ENCODE measurements at regions not wholly inside any gene's neighbourhood (a gene's known extent, or its start where the extent isn't known, plus 50 kb on each side); places are given as distances from the start of the nearest gene placed in this dataset.

DNA sequence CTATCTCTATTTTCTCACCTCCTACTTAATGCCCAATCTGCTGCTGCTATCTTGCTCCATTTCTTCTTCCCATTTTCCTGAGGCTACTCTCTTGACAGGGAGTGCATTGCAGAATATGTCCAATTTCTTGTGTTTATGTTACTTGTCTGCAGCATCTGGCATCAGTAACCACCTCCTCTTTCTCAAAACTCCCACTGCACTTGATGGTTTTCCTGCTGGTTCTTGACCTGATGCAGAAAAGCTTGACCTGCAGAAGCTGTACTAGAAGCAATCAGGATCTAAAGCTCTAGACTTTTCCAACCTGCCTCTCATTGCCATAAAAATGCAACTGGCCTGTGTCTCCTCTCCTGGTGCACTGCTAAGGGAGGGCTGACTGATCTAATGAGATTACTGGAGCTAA, 287.8 kb downstream of the ZEB1 start:
- no peak for DNase-seq (ENCODE audit: extremely low read depth, insufficient read length)
- no peaks in the 10 kb centered on the region for H3K27me3 ChIP-seq (replicated peaks; ENCODE audit: control insufficient read depth, insufficient read depth, low read length)
- H3K4me3 ChIP-seq (replicated peaks; ENCODE audit: low read depth, low read length): no peak overlapping the region
- TF ChIP-seq, protein P1, sequence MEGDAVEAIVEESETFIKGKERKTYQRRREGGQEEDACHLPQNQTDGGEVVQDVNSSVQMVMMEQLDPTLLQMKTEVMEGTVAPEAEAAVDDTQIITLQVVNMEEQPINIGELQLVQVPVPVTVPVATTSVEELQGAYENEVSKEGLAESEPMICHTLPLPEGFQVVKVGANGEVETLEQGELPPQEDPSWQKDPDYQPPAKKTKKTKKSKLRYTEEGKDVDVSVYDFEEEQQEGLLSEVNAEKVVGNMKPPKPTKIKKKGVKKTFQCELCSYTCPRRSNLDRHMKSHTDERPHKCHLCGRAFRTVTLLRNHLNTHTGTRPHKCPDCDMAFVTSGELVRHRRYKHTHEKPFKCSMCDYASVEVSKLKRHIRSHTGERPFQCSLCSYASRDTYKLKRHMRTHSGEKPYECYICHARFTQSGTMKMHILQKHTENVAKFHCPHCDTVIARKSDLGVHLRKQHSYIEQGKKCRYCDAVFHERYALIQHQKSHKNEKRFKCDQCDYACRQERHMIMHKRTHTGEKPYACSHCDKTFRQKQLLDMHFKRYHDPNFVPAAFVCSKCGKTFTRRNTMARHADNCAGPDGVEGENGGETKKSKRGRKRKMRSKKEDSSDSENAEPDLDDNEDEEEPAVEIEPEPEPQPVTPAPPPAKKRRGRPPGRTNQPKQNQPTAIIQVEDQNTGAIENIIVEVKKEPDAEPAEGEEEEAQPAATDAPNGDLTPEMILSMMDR (IDR thresholded peaks at IDR 0.05; ENCODE audit: insufficient read depth, low read length, poor library complexity, severe bottlenecking): no peak
- no peaks in the 10 kb centered on the region for H3K36me3 ChIP-seq (ENCODE audit: control insufficient read depth, insufficient read depth, low read length)

DNA sequence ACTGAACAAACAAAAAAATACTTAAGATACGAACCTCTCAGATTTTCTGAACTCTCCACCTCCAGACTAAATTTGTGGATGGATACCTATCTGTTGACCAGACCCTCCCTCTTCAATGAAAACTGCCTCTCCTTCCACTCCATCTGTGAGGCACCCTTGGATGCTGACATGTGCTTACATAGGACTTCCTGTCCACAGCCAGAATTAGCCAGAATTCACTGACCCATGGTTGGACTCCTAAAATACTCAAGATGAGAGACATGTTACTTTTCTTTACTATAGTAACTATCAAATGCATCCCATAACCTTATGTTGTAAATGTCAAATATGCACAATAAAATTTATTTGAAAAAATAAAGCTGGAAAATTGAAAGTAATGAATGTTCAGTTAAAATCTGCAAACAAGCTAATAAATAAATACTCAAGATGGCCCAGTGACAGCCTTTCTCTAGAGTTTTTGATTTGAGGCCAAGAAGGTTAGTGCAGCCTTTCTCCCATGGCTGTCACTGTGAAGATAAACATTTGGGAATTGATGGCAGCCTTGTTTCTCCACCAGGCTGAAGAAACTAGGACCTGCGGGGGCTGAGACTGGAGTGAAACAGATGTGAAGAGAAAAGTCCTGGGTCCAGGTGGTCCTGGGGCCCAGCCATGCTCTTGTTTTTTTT, 287.0 kb downstream of the ZEB1 start:
- Histone ChIP-seq H3K27me3 (replicated peaks; ENCODE audit: control insufficient read depth, insufficient read depth, low read length) (no peaks in the 10 kb centered on the region), H3K36me3 (ENCODE audit: control insufficient read depth, insufficient read depth, low read length) (no peaks in the 10 kb centered on the region), H3K4me3 (replicated peaks; ENCODE audit: low read depth, low read length) (no peak overlapping the region)
- no peak for DNase-seq (ENCODE audit: extremely low read depth, insufficient read length)
- TF ChIP-seq, protein P1 (IDR thresholded peaks at IDR 0.05; ENCODE audit: insufficient read depth, low read length, poor library complexity, severe bottlenecking): no peak

DNA sequence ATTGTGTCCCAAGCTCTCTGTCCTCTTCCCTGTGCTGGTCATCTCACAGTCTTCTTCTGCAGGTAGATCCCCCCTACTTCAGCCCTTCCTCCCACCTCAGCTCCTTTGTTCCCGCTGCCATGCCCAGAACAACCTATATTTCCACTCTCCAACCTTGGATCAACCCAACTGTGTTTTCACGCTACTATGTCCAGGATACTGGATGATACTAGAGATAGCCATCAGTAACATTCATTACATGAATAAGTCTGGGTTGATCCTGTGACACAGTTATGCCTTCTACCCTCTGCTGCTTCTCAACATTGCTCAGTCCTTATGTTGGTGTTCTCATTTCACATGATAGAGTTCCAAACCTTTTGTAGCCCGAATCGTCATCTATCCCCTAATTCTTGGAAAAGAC, 286.4 kb downstream of the ZEB1 start:
- TF ChIP-seq, protein P1 (IDR thresholded peaks at IDR 0.05; ENCODE audit: insufficient read depth, low read length, poor library complexity, severe bottlenecking): no peak
- Histone ChIP-seq H3K4me3 (replicated peaks; ENCODE audit: low read depth, low read length) (no peak overlapping the region), H3K27me3 (replicated peaks; ENCODE audit: control insufficient read depth, insufficient read depth, low read length) (no peaks in the 10 kb centered on the region), H3K36me3 (ENCODE audit: control insufficient read depth, insufficient read depth, low read length) (no peaks in the 10 kb centered on the region)
- no peak for DNase-seq (ENCODE audit: extremely low read depth, insufficient read length)

DNA sequence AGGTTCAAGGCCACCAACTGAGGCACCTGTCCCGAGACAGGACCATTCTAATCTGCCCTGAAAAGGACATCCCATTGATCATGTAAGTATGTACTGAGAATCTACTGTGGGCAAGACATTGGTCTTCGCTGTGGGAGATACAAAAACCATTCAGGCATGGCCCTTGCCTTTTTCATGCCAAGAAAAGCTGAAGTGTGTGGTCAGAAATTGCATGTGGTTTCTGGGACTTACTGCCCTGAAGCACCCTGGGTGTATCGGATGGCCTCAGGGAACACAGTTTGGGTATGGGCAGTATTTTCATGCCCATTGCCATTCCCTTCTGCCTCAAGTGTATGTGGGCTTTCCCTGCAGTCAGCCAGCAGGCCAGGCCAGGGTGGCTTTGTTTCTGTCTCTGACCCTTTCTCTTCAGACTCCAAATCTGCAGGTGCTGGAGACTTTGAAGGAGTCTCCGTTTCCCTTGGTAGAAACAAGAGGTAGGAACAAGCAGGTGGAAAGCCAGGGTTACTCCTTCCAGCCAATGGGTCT, 285.7 kb downstream of the ZEB1 start:
- H3K4me3 ChIP-seq (replicated peaks; ENCODE audit: low read depth, low read length): no peak overlapping the region
- DNase-seq (ENCODE audit: extremely low read depth, insufficient read length): no peak
- H3K36me3 ChIP-seq (ENCODE audit: control insufficient read depth, insufficient read depth, low read length): no peaks in the 10 kb centered on the region
- H3K27me3 ChIP-seq (replicated peaks; ENCODE audit: control insufficient read depth, insufficient read depth, low read length): no peaks in the 10 kb centered on the region
- TF ChIP-seq, protein P1 (IDR thresholded peaks at IDR 0.05; ENCODE audit: insufficient read depth, low read length, poor library complexity, severe bottlenecking): no peak

DNA sequence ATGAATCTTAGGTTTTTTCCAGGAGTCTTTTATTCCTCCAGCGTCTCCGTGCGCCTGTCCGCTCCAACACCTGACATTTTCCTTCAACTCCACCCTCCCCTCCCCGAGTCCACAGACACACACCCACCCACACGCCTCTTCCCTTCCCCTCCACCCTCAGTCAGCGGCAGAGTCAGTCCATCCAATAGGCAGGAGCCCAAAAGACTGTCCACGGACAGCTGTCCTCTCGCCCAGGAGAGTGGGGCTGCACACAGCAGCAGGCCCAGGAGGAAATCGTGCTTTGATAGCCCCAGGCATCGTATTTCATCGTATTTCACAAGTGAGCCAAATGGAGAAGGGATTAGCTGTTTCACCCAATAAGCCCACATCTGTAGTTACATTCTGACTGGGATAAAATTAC, 285.1 kb downstream of the ZEB1 start:
- TF ChIP-seq, protein P1 (IDR thresholded peaks at IDR 0.05; ENCODE audit: insufficient read depth, low read length, poor library complexity, severe bottlenecking): no peak
- Histone ChIP-seq H3K4me3 (replicated peaks; ENCODE audit: low read depth, low read length) (no peak overlapping the region), H3K36me3 (ENCODE audit: control insufficient read depth, insufficient read depth, low read length) (no peaks in the 10 kb centered on the region), H3K27me3 (replicated peaks; ENCODE audit: control insufficient read depth, insufficient read depth, low read length) (no peaks in the 10 kb centered on the region)
- DNase-seq (ENCODE audit: extremely low read depth, insufficient read length): no peak

Measured in GM06990 (cell line).